NCI-H1417 (cell line): ENCODE measurements at regions not wholly inside any gene's neighbourhood (a gene's known extent, or its start where the extent isn't known, plus 50 kb on each side); places are given as distances from the start of the nearest gene placed in this dataset.
"Not testable (repeated sequence)": the region's sequence is repeated elsewhere in the genome, so short reads cannot be mapped to it uniquely, and the experiment has no call there.

ENCODE experiments used
- DNase-seq, 3 experiments: peaks; one replicate each; lab custom pipeline; 2025; lab: John Stamatoyannopoulos, UW

GRCh38 chr9:85880507-85880906 lies 60.4 kb upstream of the NAA35 start:
- DNase-seq = not testable (repeated sequence)

GRCh38 chr9:85884256-85884655 lies 56.7 kb upstream of the NAA35 start:
- no peak for DNase-seq

- no peak for DNase-seq
These were observed 50.0 kb upstream of the NAA35 start for GRCh38 chr9:85890962-85891361.
